ENCODE measurements at regions not wholly inside any gene's neighbourhood (a gene's known extent, or its start where the extent isn't known, plus 50 kb on each side); places are given as distances from the start of the nearest gene placed in this dataset.

GRCh38 chr2:180742801-180743200 lies 237.6 kb upstream of the UBE2E3 start:
- TF ChIP-seq CTCF (IDR thresholded peaks at IDR 0.05) (no peak), ZFX (IDR thresholded peaks at IDR 0.05; ENCODE audit: borderline replicate concordance) (no peak)

Measured in 22Rv1 (cell line).